ENCODE measurements at regions not wholly inside any gene's neighbourhood (a gene's known extent, or its start where the extent isn't known, plus 50 kb on each side); places are given as distances from the start of the nearest gene placed in this dataset.

GRCh38 chr10:84907461-84908009, 579.1 kb downstream of the CCSER2 start:
- no peak overlapping the region for H3K4me3 ChIP-seq (ENCODE audit: low read depth, low read length)
- no peak for DNase-seq (ENCODE audit: low read depth, low spot score)
- ChIA-PET POLR2A (no interaction called here), CTCF (no interaction called here)
- no peak for TF ChIP-seq CTCF (IDR thresholded peaks at IDR 0.05; ENCODE audit: insufficient read depth, low read length, missing control alignments)

GRCh38 chr10:84908491-84908890, 580.1 kb downstream of the CCSER2 start:
- ChIA-PET CTCF (no interaction called here), POLR2A (no interaction called here)
- H3K4me3 ChIP-seq (ENCODE audit: low read depth, low read length): no peak overlapping the region
- TF ChIP-seq CTCF (IDR thresholded peaks at IDR 0.05; ENCODE audit: insufficient read depth, low read length, missing control alignments): no peak
- DNase-seq (ENCODE audit: low read depth, low spot score): no peak

- DNase-seq (ENCODE audit: low read depth, low spot score): no peak
- CTCF ChIA-PET: no interaction called here
- H3K4me3 ChIP-seq (ENCODE audit: low read depth, low read length): no peak overlapping the region
- POLR2A ChIA-PET: no interaction called here
- TF ChIP-seq CTCF (IDR thresholded peaks at IDR 0.05; ENCODE audit: insufficient read depth, low read length, missing control alignments): no peak
Measured at GRCh38 chr10:84921701-84922100, 593.3 kb downstream of the CCSER2 start.

GRCh38 chr10:84924131-84924530, 595.7 kb downstream of the CCSER2 start:
- ChIA-PET CTCF (no interaction called here), POLR2A (no interaction called here)
- TF ChIP-seq CTCF (IDR thresholded peaks at IDR 0.05; ENCODE audit: insufficient read depth, low read length, missing control alignments): no peak
- H3K4me3 ChIP-seq (ENCODE audit: low read depth, low read length): no peak overlapping the region
- no peak for DNase-seq (ENCODE audit: low read depth, low spot score)

- no peak for TF ChIP-seq CTCF (IDR thresholded peaks at IDR 0.05; ENCODE audit: insufficient read depth, low read length, missing control alignments)
- POLR2A ChIA-PET: no interaction called here
- CTCF ChIA-PET: no interaction called here
- DNase-seq (ENCODE audit: low read depth, low spot score): no peak
- no peak overlapping the region for H3K4me3 ChIP-seq (ENCODE audit: low read depth, low read length)
Measured at GRCh38 chr10:84925495-84925894, 597.1 kb downstream of the CCSER2 start.

GRCh38 chr10:84933402-84933801, 605.0 kb downstream of the CCSER2 start:
- ChIA-PET POLR2A (no interaction called here), CTCF (no interaction called here)
- DNase-seq (ENCODE audit: low read depth, low spot score): no peak
- no peak for TF ChIP-seq CTCF (IDR thresholded peaks at IDR 0.05; ENCODE audit: insufficient read depth, low read length, missing control alignments)
- no peak overlapping the region for H3K4me3 ChIP-seq (ENCODE audit: low read depth, low read length)

Data from AG04449 (cell line).